ENCODE measurements at regions not wholly inside any gene's neighbourhood (a gene's known extent, or its start where the extent isn't known, plus 50 kb on each side); places are given as distances from the start of the nearest gene placed in this dataset. TPM values are rescaled to one million over a fixed set of nuclear protein-coding genes. Genes with fewer than 3 reads are reported as not detected.

Small RNA genes lying in the stretch of these regions (small RNA-seq; reads per million reads assigned to genes)
- gene RF00019 (ENCODE audit: low read depth), result not detected
